ENCODE measurements at regions not wholly inside any gene's neighbourhood (a gene's known extent, or its start where the extent isn't known, plus 50 kb on each side); places are given as distances from the start of the nearest gene placed in this dataset.
"Not testable (repeated sequence)": the region's sequence is repeated elsewhere in the genome, so short reads cannot be mapped to it uniquely, and the experiment has no call there.

GRCh38 chr18:71045331-71046065 lies 756.7 kb downstream of the SOCS6 start:
- no peak for DNase-seq

GRCh38 chr18:71040161-71040560 lies 751.3 kb downstream of the SOCS6 start:
- no peak for DNase-seq

DNA sequence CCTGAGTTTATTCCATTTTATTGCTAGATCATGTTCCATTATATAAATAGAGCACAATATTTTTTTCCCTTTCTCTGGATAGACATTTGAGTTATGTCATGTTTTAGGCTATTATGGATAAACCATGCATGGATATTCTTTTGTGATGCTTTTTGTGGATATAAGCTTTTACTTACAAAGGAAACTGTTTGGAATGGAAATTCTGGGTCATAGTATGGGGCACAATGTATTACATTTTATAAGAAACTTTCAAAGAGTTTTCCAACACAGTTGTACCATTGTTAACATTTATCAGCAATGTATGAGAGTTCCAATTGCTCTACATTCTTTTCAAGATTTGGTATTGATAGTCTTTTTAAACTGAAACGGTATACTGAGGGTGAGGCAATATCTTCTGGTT lies 749.4 kb downstream of the SOCS6 start:
- DNase-seq, result no peak

DNA sequence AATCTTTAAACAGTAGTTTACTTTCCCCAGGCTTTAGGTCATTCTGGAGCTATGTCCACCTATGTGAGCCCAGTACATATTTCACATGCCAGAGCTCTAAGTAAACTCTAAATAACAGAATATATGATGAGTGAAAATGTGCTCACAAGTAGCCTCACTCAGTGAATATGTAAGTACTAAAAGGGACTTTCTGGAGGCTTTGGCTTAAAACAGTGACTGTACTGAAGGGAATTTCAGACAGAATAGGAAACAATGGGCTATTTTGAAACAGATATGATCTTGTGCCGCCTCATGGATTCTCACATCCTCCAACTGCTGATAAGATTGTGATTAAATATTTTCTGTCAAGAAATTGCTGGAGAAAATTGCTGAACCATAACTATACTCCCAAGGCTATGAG lies 747.9 kb downstream of the SOCS6 start:
- no peak for DNase-seq

GRCh38 chr18:71031296-71032191 lies 742.7 kb downstream of the SOCS6 start:
- not testable (repeated sequence) for DNase-seq

DNA sequence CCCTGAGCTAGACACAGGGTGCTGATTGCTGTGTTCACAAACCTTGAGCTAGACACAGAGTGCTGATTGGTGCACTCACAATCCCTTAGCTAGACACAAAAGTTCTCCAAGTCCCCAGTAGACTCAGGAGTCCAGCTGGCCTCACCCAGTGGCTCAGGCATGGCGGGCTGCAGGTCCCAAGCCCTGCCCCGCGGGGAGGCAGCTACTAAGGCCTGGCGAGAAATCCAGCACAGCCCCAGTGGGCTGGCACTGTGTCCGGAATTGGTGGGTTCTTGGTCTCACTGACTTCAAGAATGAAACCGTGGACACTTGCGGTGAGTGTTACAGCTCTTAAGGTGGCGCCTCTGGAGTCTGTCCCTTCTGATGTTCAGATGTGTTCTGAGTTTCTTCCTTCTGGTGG lies 741.2 kb downstream of the SOCS6 start:
- DNase-seq, result not testable (repeated sequence)

DNA sequence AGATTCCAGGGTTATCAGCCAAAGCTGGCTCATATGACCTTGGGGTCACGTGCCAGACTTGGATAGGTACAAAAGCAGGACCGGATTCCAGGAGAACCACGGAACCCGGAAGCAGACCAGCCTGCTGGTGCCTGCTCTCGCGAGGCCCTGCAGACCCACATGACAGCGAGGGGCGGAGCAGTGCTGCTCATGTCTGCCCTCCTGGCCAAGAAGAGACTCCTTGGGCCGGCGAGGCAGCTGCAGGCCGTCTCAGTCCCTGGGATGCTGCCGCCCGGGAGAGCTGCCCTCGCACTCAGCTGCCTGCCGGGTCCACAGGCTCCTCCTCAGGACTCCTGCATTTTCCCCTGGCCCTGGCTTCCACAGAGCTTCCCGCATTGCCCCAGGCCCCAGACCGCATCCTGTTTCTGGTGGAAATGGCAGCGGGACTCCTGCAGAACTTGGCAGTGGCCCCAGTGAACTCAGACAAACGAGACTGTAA lies 739.5 kb downstream of the SOCS6 start:
- DNase-seq, result no peak

GRCh38 chr18:71027531-71027930 lies 738.7 kb downstream of the SOCS6 start:
- DNase-seq, result no peak

DNA sequence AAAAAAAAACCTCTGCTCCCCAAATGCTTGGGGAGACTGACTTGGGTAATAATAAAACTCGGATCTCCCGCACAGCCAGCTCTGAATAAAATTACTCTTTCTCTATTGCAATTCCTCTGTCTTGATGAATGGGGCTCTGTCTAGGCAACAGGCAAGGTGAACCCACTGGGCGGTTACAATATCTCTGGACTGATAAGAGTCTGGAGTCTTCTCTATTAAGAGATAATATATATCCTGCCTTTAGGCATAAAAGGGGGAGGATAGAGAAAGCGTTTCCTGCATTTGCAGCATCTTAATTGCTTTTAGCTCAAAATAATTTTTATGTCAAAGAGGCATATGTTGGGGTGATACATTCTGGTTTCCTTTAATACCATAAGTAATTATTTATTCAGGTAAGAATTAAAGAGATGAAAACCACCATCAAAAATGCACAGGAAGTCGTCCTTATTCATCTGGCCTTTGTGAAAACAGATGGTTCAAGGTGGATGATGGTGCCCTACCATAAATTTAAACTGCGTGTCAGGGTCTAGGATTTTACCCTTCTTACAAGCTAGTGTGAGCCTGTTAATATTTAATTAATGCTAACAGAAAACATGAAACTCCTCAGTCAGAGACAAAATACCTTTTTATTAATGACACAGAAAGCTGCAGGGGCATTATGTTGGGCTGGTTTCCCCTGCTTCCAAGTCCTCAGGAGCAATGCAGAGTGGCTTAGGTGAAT lies 736.8 kb downstream of the SOCS6 start:
- no peak for DNase-seq

GRCh38 chr18:71022389-71022788 lies 733.5 kb downstream of the SOCS6 start:
- no peak for DNase-seq

GRCh38 chr18:71021030-71021362 lies 732.2 kb downstream of the SOCS6 start:
- no peak for DNase-seq

DNA sequence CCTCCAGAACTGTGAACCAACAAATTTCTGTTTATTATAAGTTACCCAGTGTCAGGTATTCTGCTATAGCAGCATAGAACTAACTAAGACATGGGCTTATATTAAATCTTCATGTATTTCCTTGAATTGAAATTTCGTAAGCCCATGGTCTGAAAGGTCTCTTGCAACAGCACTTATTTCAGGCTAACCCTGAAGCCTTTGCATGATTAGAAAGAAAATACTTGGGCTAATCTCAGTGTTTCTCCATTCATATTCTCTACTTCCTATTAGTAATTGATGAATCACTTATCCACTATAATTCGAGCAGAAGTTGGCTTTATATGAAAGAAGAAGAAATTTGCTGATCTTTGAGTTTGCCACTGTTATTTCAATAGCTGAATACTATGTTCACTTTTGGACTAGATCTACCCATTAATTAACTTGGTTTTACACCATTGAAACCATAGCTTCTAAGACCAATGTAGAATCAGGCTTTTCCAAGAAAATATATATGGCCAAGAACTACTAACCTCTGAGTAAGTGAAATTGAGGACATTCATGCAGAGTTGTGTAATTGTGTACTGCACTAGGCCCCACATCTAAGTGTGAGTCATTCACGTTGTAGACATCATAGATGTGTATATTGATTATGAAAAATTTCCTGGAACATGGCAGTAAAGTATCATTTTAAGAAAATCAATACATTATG lies 731.6 kb downstream of the SOCS6 start:
- DNase-seq, result no peak

DNA sequence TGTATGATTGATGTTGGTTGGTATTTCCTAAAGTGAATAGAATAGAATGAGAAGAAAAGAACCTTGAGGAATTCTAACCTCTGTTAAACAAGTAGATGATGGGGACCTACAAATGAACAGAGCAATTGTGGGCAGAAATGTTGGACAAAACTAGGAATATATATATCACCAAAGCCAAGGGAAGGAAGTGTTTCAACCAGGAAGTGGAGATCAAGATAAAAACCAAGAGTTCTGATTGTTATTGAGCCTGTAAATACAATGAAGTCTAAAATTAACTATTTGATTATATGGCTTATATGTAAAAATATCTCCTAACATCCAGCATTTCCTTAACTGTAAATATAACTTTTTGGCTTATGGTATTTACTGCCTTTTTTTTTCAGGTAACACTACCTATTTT lies 730.0 kb downstream of the SOCS6 start:
- no peak for DNase-seq

GRCh38 chr18:71012789-71013188 lies 723.9 kb downstream of the SOCS6 start:
- DNase-seq, result no peak

DNA sequence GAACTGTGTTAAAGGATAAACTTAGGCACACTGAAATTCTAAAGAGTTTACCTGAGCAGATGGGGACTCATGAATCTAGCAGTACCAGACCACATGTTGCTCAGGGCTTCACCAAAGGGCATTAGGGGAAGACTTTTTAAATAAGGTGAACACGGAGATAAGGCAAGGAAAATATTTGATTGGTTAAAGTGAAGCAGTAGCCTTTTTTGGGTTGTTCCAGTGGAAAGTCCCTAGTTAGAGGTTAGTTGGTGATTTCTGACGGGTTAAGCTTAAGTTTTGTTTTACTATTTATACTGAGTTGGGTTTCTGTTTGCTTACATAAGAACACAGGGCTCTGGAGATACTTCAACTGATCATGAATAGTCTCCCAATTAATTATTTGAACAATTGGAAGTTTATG lies 722.5 kb downstream of the SOCS6 start:
- DNase-seq, result no peak

DNA sequence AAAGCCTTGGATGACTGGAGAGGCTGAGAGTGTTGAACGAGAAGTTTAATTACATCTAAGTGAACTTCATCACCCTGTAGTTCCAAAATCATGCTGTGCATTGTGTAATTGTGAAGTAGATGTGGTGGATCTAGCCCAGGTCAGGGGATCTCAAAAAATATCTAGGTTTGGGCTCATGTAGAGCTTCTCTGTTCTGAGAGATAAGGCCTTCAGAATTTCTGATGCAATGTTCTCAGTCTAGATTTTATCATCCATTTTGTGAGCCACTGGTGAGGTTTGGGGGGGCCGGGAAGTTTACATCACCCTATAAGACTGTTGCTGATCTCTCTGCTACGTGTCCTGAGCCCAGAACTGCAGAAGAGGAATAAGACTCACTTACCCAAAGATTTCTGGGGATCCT lies 719.4 kb downstream of the SOCS6 start:
- DNase-seq, result no peak

DNA sequence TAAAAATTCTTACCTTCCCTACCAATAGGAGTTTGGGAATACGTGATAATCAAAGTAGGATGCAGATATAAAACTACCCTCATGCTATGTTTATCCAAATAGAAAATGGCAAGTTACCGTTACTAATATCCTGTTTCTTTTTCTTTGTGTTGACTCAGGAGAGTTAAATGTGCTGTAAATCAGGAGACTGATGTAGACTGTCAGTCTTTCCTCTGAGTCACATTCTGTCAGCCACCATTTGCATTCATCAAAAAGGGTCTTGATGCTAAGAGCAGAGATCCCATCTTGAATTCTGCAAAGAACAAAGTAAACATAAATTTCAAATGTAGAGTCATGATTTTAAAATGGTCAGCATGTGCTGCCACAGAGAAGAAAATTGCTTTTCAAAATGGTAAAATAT lies 712.8 kb downstream of the SOCS6 start:
- no peak for DNase-seq

GRCh38 chr18:70998490-70998889 lies 709.6 kb downstream of the SOCS6 start:
- no peak for DNase-seq

DNA sequence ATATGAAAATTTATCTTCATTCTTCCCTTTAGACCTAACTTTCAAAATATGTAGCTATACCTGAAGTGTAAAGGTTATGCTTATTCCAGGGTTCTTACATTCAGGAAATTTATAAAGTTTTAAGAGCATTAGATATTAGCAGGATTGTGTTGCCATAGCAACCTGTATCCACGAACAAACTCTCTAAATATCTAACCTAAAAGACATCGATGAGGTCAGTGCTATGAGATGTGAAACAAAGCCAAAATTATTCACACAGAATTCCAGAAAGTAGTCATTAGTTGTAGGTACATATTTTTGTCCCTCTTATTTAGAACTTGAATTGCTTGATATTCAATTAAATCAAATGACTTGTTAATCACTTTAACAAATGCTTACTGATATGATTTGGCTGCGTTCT lies 705.3 kb downstream of the SOCS6 start:
- no peak for DNase-seq

- no peak for DNase-seq
Measured at GRCh38 chr18:70991577-70991976, 702.7 kb downstream of the SOCS6 start.

- no peak for DNase-seq
Measured at GRCh38 chr18:70985948-70986347, 697.1 kb downstream of the SOCS6 start.

GRCh38 chr18:70982292-70982691 lies 693.4 kb downstream of the SOCS6 start:
- DNase-seq, result no peak
